ENCODE measurements at regions not wholly inside any gene's neighbourhood (a gene's known extent, or its start where the extent isn't known, plus 50 kb on each side); places are given as distances from the start of the nearest gene placed in this dataset.
"Not testable (repeated sequence)": the region's sequence is repeated elsewhere in the genome, so short reads cannot be mapped to it uniquely, and the experiment has no call there.

- peaks cover 7% of the 10 kb centered on the region for H3K4me1 Mint-ChIP-seq
- DNase-seq: no peak
- intact Hi-C loops (cut with micrococcal nuclease): no loop called here
- no peaks in the 10 kb centered on the region for H3K27me3 Mint-ChIP-seq
- no peaks in the 10 kb centered on the region for H3K9me3 Mint-ChIP-seq
- no peaks in the 10 kb centered on the region for H3K36me3 Mint-ChIP-seq (ENCODE audit: low read depth)
- H3K27ac Mint-ChIP-seq: no peak overlapping the region
- H3K4me3 Mint-ChIP-seq: no peak overlapping the region
Measured at GRCh38 chr2:215790523-215791421, 222.6 kb downstream of the MREG start.

GRCh38 chr2:215787565-215788178 lies 225.7 kb downstream of the MREG start:
- no peaks in the 10 kb centered on the region for H3K36me3 Mint-ChIP-seq (ENCODE audit: low read depth)
- DNase-seq: no peak
- no peak overlapping the region for H3K27ac Mint-ChIP-seq
- intact Hi-C loops (cut with micrococcal nuclease): no loop called here
- no peaks in the 10 kb centered on the region for H3K9me3 Mint-ChIP-seq
- H3K4me3 Mint-ChIP-seq: no peak overlapping the region
- no peaks in the 10 kb centered on the region for H3K4me1 Mint-ChIP-seq
- H3K27me3 Mint-ChIP-seq: no peaks in the 10 kb centered on the region

GRCh38 chr2:215787025-215787424 lies 226.3 kb downstream of the MREG start:
- H3K36me3 Mint-ChIP-seq (ENCODE audit: low read depth): no peaks in the 10 kb centered on the region
- H3K9me3 Mint-ChIP-seq: no peaks in the 10 kb centered on the region
- DNase-seq: no peak
- no peaks in the 10 kb centered on the region for H3K4me1 Mint-ChIP-seq
- no peak overlapping the region for H3K27ac Mint-ChIP-seq
- H3K27me3 Mint-ChIP-seq: no peaks in the 10 kb centered on the region
- H3K4me3 Mint-ChIP-seq: no peak overlapping the region
- intact Hi-C loops (cut with micrococcal nuclease): no loop called here

GRCh38 chr2:215784371-215784783 lies 229.0 kb downstream of the MREG start:
- Mint-ChIP-seq H3K4me3 (no peak overlapping the region), H3K9me3 (no peaks in the 10 kb centered on the region), H3K27ac (no peak overlapping the region), H3K4me1 (no peaks in the 10 kb centered on the region), H3K27me3 (peaks cover 7% of the 10 kb centered on the region), H3K36me3 (ENCODE audit: low read depth) (no peaks in the 10 kb centered on the region)
- DNase-seq: no peak
- intact Hi-C loops (cut with micrococcal nuclease): no loop called here

GRCh38 chr2:215783640-215784039 lies 229.7 kb downstream of the MREG start:
- H3K27ac Mint-ChIP-seq; H3K36me3 Mint-ChIP-seq (ENCODE audit: low read depth); H3K27me3 Mint-ChIP-seq; H3K4me3 Mint-ChIP-seq; DNase-seq; H3K9me3 Mint-ChIP-seq; H3K4me1 Mint-ChIP-seq; intact Hi-C loops (cut with micrococcal nuclease): not testable (repeated sequence)

- Mint-ChIP-seq H3K36me3 (ENCODE audit: low read depth) (no peaks in the 10 kb centered on the region), H3K9me3 (no peaks in the 10 kb centered on the region), H3K27ac (no peak overlapping the region), H3K4me3 (no peak overlapping the region), H3K4me1 (no peaks in the 10 kb centered on the region), H3K27me3 (peaks cover 7% of the 10 kb centered on the region)
- no peak for DNase-seq
- intact Hi-C loops (cut with micrococcal nuclease): no loop called here
Measured at GRCh38 chr2:215782965-215783364, 230.4 kb downstream of the MREG start.

- Mint-ChIP-seq H3K27me3 (peaks cover 7% of the 10 kb centered on the region), H3K27ac (no peak overlapping the region), H3K36me3 (ENCODE audit: low read depth) (no peaks in the 10 kb centered on the region), H3K9me3 (no peaks in the 10 kb centered on the region), H3K4me3 (no peak overlapping the region), H3K4me1 (no peaks in the 10 kb centered on the region)
- DNase-seq: no peak
- intact Hi-C loops (cut with micrococcal nuclease): no loop called here
Measured at GRCh38 chr2:215782295-215782694, 231.1 kb downstream of the MREG start.

GRCh38 chr2:215780907-215781685 lies 232.3 kb downstream of the MREG start:
- intact Hi-C loops (cut with micrococcal nuclease): no loop called here
- peaks cover 7% of the 10 kb centered on the region for H3K27me3 Mint-ChIP-seq

GRCh38 chr2:215780313-215780712 lies 233.0 kb downstream of the MREG start:
- Mint-ChIP-seq H3K36me3 (ENCODE audit: low read depth) (no peaks in the 10 kb centered on the region), H3K27me3 (peaks cover 9% of the 10 kb centered on the region), H3K9me3 (no peaks in the 10 kb centered on the region), H3K27ac (no peak overlapping the region), H3K4me1 (no peaks in the 10 kb centered on the region), H3K4me3 (no peak overlapping the region)
- DNase-seq: no peak
- intact Hi-C loops (cut with micrococcal nuclease): no loop called here

More at GRCh38 chr2:215780907-215781685, 232.3 kb downstream of the MREG start:
- Mint-ChIP-seq H3K36me3 (ENCODE audit: low read depth) (no peaks in the 10 kb centered on the region), H3K9me3 (no peaks in the 10 kb centered on the region), H3K27ac (no peak overlapping the region), H3K4me3 (no peak overlapping the region), H3K4me1 (no peaks in the 10 kb centered on the region)
- DNase-seq: no peak

- Mint-ChIP-seq H3K27me3 (peaks cover 9% of the 10 kb centered on the region), H3K36me3 (ENCODE audit: low read depth) (no peaks in the 10 kb centered on the region), H3K9me3 (no peaks in the 10 kb centered on the region), H3K27ac (no peak overlapping the region), H3K4me1 (no peaks in the 10 kb centered on the region), H3K4me3 (no peak overlapping the region)
- DNase-seq: no peak
- intact Hi-C loops (cut with micrococcal nuclease): no loop called here
Measured at GRCh38 chr2:215779912-215780311, 233.4 kb downstream of the MREG start.

- Mint-ChIP-seq H3K9me3 (no peaks in the 10 kb centered on the region), H3K4me3 (no peak overlapping the region), H3K4me1 (no peaks in the 10 kb centered on the region), H3K27me3 (peaks cover 11% of the 10 kb centered on the region), H3K36me3 (ENCODE audit: low read depth) (no peaks in the 10 kb centered on the region), H3K27ac (no peak overlapping the region)
- intact Hi-C loops (cut with micrococcal nuclease): no loop called here
- no peak for DNase-seq
Measured at GRCh38 chr2:215777465-215778044, 235.8 kb downstream of the MREG start.

- intact Hi-C loops (cut with micrococcal nuclease): no loop called here
- Mint-ChIP-seq H3K4me3 (no peak overlapping the region), H3K27ac (no peak overlapping the region), H3K36me3 (ENCODE audit: low read depth) (no peaks in the 10 kb centered on the region), H3K9me3 (no peaks in the 10 kb centered on the region), H3K4me1 (no peaks in the 10 kb centered on the region), H3K27me3 (peaks cover 10% of the 10 kb centered on the region)
- no peak for DNase-seq
Measured at GRCh38 chr2:215775106-215775505, 238.2 kb downstream of the MREG start.

GRCh38 chr2:215773728-215774127 lies 239.6 kb downstream of the MREG start:
- Mint-ChIP-seq H3K27ac (no peak overlapping the region), H3K4me3 (no peak overlapping the region), H3K9me3 (no peaks in the 10 kb centered on the region), H3K27me3 (peaks cover 8% of the 10 kb centered on the region), H3K4me1 (no peaks in the 10 kb centered on the region), H3K36me3 (ENCODE audit: low read depth) (no peaks in the 10 kb centered on the region)
- DNase-seq: no peak
- intact Hi-C loops (cut with micrococcal nuclease): no loop called here

All from activated CD4-positive, alpha-beta T cell treated with anti-CD3 and anti-CD28 coated beads, Interleukin-2, amount 10 ng/mL, durations not matched to agents 24 days and 14 days (primary cell).